ENCODE measurements at regions not wholly inside any gene's neighbourhood (a gene's known extent, or its start where the extent isn't known, plus 50 kb on each side); places are given as distances from the start of the nearest gene placed in this dataset.
A peak's percentile ranks its signal among the peaks of the same experiment; 100 is the strongest.

DNA sequence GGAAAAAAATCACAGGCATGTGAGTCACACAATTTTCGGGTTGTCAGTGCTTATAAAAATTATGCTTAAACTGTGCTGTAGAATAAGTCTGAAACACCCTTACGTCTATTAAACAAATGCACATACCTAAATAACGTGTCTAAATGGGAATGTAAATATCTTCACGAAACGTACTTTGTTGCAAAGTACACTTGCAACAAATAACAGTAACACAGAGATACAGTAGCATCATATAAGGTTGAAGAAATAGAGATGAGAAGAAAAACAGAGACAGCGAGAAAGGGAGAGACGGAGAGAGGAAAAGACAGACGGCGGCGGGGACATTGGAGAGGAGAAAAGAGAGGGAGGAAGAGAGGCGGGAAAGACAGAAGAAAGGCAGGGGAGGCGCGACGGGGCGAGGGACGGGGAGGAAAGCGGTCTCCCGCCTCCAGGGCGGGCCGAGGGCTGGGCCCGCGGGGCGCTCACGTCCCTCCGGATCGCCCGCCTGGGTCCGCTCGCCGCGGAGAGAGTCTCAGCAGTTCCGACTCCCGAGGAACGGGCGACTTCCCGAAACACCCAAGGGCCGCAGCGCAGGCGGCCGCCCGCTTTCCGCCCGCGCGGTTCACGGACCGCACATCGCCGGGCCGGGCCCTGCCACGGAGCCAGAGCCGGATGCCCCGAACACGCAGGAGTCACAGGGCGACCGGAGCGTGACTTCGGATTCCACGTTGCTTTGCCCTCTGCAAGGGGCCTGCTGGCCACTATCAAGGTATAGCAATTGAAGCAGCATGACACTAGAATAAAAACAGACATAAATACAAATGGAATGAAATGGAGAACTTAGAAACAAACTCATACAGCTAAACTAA, 153.4 kb downstream of the LMLN start:
- ChIA-PET CTCF (no interaction called here), POLR2A (ENCODE audit: unreplicated experiment) (no interaction called here)
- H3K9ac ChIP-seq (ENCODE audit: low read depth, low read length): no peak overlapping the region
- no peak for TF ChIP-seq NFE2L2 (IDR thresholded peaks at IDR 0.05; ENCODE audit: low read depth, low read length)
- TF ChIP-seq MAFK (IDR thresholded peaks at IDR 0.05; ENCODE audit: low read depth, low read length): no peak
- no peak for TF ChIP-seq RAD21 (IDR thresholded peaks at IDR 0.05; ENCODE audit: low read length)
- no peak for TF ChIP-seq BHLHE40 (IDR thresholded peaks at IDR 0.05; ENCODE audit: low read depth, low read length)
- no peak for TF ChIP-seq CHD1 (IDR thresholded peaks at IDR 0.05; ENCODE audit: low read depth, low read length)
- TF ChIP-seq POLR2A (IDR thresholded peaks at IDR 0.05; ENCODE audit: low read depth, low read length): no peak
- no peak for TF ChIP-seq CEBPB (IDR thresholded peaks at IDR 0.05; ENCODE audit: low read depth, low read length)
- no peak for TF ChIP-seq FOS (IDR thresholded peaks at IDR 0.05; ENCODE audit: low read depth, low read length)
- no peak for TF ChIP-seq MAZ (IDR thresholded peaks at IDR 0.05; ENCODE audit: borderline replicate concordance, low read depth, low read length)
- TF ChIP-seq, protein P1, sequence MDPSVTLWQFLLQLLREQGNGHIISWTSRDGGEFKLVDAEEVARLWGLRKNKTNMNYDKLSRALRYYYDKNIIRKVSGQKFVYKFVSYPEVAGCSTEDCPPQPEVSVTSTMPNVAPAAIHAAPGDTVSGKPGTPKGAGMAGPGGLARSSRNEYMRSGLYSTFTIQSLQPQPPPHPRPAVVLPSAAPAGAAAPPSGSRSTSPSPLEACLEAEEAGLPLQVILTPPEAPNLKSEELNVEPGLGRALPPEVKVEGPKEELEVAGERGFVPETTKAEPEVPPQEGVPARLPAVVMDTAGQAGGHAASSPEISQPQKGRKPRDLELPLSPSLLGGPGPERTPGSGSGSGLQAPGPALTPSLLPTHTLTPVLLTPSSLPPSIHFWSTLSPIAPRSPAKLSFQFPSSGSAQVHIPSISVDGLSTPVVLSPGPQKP (IDR thresholded peaks at IDR 0.05; ENCODE audit: borderline replicate concordance, low read depth, low read length): no peak
- no peak for TF ChIP-seq SMC3 (IDR thresholded peaks at IDR 0.05; ENCODE audit: low read depth, low read length)
- no peak for TF ChIP-seq RCOR1 (IDR thresholded peaks at IDR 0.05; ENCODE audit: insufficient replicate concordance, low read length)
- TF ChIP-seq RFX5 (IDR thresholded peaks at IDR 0.05; ENCODE audit: low read depth, low read length): no peak
- TF ChIP-seq, protein P2, sequence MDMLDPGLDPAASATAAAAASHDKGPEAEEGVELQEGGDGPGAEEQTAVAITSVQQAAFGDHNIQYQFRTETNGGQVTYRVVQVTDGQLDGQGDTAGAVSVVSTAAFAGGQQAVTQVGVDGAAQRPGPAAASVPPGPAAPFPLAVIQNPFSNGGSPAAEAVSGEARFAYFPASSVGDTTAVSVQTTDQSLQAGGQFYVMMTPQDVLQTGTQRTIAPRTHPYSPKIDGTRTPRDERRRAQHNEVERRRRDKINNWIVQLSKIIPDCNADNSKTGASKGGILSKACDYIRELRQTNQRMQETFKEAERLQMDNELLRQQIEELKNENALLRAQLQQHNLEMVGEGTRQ (IDR thresholded peaks at IDR 0.05; ENCODE audit: low read depth, low read length): no peak
- no peak for TF ChIP-seq MXI1 (IDR thresholded peaks at IDR 0.05; ENCODE audit: borderline replicate concordance, low read depth, low read length)

More for the DNA sequence above, 153.4 kb downstream of the LMLN start:
- in situ Hi-C loops (cut with MboI; ENCODE audit: low sequenced_read_pairs): no loop called here
- H2AK9ac ChIP-seq (replicated peaks; ENCODE audit: low read depth, low read length, poor library complexity): no peak overlapping the region
- H4K20me1 ChIP-seq (ENCODE audit: insufficient read depth, low read length): no peaks in the 10 kb centered on the region
- no peak overlapping the region for H4K91ac ChIP-seq (ENCODE audit: insufficient read depth, low read depth, low read length)
- no peak overlapping the region for H2AK5ac ChIP-seq (ENCODE audit: low read depth, low read length)
- no peaks in the 10 kb centered on the region for H3K4me1 ChIP-seq (ENCODE audit: control insufficient read depth, insufficient read depth, low read length)
- no peak overlapping the region for H3K14ac ChIP-seq (replicated peaks; ENCODE audit: low read depth, low read length)
- H3K27ac ChIP-seq (ENCODE audit: insufficient read depth, low read length): no peak overlapping the region
- H3K36me3 ChIP-seq (ENCODE audit: control insufficient read depth, insufficient read depth, low read length): no peaks in the 10 kb centered on the region
- no peak overlapping the region for H4K8ac ChIP-seq (ENCODE audit: low read depth in 2 of 2, low read length in 2 of 2)
- H3K9me1 ChIP-seq (ENCODE audit: insufficient read depth, low read length): no peaks in the 10 kb centered on the region
- H2AFZ ChIP-seq (replicated peaks; ENCODE audit: low read length, poor library complexity): peak overlapping the region; percentile 46
- no peak overlapping the region for H3K56ac ChIP-seq (ENCODE audit: extremely low read depth, insufficient read depth, low read length)
- no peaks in the 10 kb centered on the region for H3K79me1 ChIP-seq (ENCODE audit: low read depth in 1 of 2, low read length in 2 of 2)
- no peak overlapping the region for H3K4ac ChIP-seq (ENCODE audit: low read depth, low read length)
- intact Hi-C loops (cut with micrococcal nuclease): no loop called here
- H2BK15ac ChIP-seq (ENCODE audit: low read depth, low read length): no peak overlapping the region
- no TSS peak for BruUV-seq (replicated peaks)
- no peak overlapping the region for H3K18ac ChIP-seq (ENCODE audit: low read depth, low read length)
- DNase-seq (no peak), ATAC-seq (ENCODE audit: low read depth) (peak; percentile 48; the same call in 1 of the 2 replicates)
- no peaks in the 10 kb centered on the region; the same call in 1 of the 2 replicates for H3K9me3 ChIP-seq (ENCODE audit: control insufficient read depth, insufficient read depth, low read length)
- H2BK5ac ChIP-seq (ENCODE audit: low read depth, low read length, poor library complexity, severe bottlenecking): no peak overlapping the region
- no peak overlapping the region for H3K23ac ChIP-seq (ENCODE audit: low read depth, low read length)
- H3K4me2 ChIP-seq (ENCODE audit: low read depth, low read length): peak overlapping the region; percentile 80
- H4K5ac ChIP-seq (ENCODE audit: low read depth, low read length): no peak overlapping the region
- no peak overlapping the region for H2BK120ac ChIP-seq (ENCODE audit: low read depth, low read length)
- dilution Hi-C loops (cut with HindIII; ENCODE audit: low sequenced_read_pairs, unreplicated experiment): no loop called here
- H3K27me3 ChIP-seq (ENCODE audit: control insufficient read depth, insufficient read depth, low read length): peaks cover 49% of the 10 kb centered on the region
- WGBS, 2 experiments (ENCODE audit: extremely low coverage in 2 of 2, insufficient read length in 1 of 2): 8% methylated on average over 26 of the region's 59 CpGs; no CpG with 5 or more reads in 1 of the 2 experiments
- no peak overlapping the region for H2BK20ac ChIP-seq (ENCODE audit: low read depth, low read length)
- no peak overlapping the region; the same call in 1 of the 2 replicates for H3K4me3 ChIP-seq (ENCODE audit: insufficient read depth, low read depth, low read length)
